ENCODE measurements at regions not wholly inside any gene's neighbourhood (a gene's known extent, or its start where the extent isn't known, plus 50 kb on each side); places are given as distances from the start of the nearest gene placed in this dataset.

- TF ChIP-seq, protein P1, sequence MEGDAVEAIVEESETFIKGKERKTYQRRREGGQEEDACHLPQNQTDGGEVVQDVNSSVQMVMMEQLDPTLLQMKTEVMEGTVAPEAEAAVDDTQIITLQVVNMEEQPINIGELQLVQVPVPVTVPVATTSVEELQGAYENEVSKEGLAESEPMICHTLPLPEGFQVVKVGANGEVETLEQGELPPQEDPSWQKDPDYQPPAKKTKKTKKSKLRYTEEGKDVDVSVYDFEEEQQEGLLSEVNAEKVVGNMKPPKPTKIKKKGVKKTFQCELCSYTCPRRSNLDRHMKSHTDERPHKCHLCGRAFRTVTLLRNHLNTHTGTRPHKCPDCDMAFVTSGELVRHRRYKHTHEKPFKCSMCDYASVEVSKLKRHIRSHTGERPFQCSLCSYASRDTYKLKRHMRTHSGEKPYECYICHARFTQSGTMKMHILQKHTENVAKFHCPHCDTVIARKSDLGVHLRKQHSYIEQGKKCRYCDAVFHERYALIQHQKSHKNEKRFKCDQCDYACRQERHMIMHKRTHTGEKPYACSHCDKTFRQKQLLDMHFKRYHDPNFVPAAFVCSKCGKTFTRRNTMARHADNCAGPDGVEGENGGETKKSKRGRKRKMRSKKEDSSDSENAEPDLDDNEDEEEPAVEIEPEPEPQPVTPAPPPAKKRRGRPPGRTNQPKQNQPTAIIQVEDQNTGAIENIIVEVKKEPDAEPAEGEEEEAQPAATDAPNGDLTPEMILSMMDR (IDR thresholded peaks at IDR 0.05) = no peak
- no peak for TF ChIP-seq POLR2A (IDR thresholded peaks at IDR 0.05)
Observed at GRCh38 chr7:53415816-53416215, 380.4 kb downstream of the POM121L12 start.
